HFF-Myc (cell line): ENCODE measurements at regions not wholly inside any gene's neighbourhood (a gene's known extent, or its start where the extent isn't known, plus 50 kb on each side); places are given as distances from the start of the nearest gene placed in this dataset.

ENCODE experiments used
- DNase-seq: peaks from one replicate; pipeline ENCODE4 v3.0.0-alpha.2; 2011; ENCODE audit warnings: low read depth; ENCODE audit errors: extremely low read depth
- H3K4me3 ChIP-seq: replicated peaks from 2 replicates; pipeline ENCODE4 v1.5.1; 2011; ENCODE audit warnings: low read depth, mild to moderate bottlenecking, control low read depth, low read length
- TF ChIP-seq, protein P1 (sequence below): IDR thresholded peaks from 2 replicates; pipeline ENCODE4 v1.5.1; 2012; ENCODE audit warnings: mild to moderate bottlenecking, low read depth, low read length, control low read depth; ENCODE audit errors: missing control alignments

DNA sequence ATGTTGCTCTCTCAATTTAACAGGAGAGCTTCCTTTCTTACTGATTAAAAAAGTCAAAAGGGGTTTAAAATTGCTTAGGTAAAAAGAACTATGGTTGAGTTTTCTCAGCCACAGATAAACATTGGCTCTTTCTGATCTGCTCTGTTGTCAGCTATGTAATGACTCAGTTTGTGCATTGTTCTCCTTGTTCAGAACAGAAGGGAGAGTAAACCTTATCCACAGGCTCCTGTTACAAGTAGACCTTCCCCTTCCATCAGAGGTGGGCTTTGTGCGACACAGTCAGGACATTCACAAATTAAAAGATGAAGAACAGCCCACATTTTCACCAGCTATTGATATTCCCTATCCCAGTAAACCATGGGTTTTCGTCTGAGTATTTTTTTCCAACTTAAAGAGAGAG lies 236.3 kb upstream of the SEMA6A start:
- no peak for DNase-seq
- TF ChIP-seq, protein P1, sequence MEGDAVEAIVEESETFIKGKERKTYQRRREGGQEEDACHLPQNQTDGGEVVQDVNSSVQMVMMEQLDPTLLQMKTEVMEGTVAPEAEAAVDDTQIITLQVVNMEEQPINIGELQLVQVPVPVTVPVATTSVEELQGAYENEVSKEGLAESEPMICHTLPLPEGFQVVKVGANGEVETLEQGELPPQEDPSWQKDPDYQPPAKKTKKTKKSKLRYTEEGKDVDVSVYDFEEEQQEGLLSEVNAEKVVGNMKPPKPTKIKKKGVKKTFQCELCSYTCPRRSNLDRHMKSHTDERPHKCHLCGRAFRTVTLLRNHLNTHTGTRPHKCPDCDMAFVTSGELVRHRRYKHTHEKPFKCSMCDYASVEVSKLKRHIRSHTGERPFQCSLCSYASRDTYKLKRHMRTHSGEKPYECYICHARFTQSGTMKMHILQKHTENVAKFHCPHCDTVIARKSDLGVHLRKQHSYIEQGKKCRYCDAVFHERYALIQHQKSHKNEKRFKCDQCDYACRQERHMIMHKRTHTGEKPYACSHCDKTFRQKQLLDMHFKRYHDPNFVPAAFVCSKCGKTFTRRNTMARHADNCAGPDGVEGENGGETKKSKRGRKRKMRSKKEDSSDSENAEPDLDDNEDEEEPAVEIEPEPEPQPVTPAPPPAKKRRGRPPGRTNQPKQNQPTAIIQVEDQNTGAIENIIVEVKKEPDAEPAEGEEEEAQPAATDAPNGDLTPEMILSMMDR, result no peak
- no peak overlapping the region for H3K4me3 ChIP-seq

DNA sequence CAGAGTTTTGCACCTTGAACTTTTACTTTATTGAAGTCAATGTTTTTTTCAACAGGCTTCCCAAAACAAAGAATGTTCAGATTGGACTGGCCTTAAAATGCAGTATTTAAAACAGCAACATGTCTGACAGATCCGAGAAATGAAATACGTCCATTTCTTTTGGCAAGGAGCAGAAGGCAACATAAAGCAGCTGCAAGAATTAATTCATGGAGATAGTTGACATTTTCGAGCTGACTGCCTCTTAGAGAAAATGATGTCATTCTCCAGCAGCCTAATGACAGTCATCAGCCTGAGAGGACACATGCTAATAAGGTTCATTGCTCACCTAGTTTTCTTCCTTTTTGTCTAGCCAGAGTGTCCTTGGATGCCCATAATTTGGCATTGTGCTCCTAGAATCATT lies 232.2 kb upstream of the SEMA6A start:
- TF ChIP-seq, protein P1, result no peak
- DNase-seq, result no peak
- no peak overlapping the region for H3K4me3 ChIP-seq

DNA sequence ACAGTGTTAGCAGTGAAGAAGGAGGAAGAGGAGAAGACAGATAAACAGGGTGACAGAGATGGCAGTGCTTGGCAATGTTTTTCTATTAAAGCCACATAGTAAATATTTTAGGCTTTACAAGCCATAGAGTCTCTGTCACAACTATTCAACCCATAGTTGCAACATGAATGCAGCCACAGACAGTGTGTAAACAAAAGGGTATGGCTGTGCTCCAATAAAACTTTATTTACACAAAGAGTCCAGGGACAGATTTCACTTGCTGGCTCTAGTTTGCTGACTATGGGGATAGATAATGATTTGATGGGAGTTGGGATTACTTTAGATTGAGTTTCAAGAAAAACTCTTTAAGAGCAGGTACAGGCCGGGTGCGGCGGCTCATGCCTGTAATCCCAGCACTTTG lies 224.8 kb upstream of the SEMA6A start:
- DNase-seq, result no peak
- TF ChIP-seq, protein P1, result no peak
- no peak overlapping the region for H3K4me3 ChIP-seq

DNA sequence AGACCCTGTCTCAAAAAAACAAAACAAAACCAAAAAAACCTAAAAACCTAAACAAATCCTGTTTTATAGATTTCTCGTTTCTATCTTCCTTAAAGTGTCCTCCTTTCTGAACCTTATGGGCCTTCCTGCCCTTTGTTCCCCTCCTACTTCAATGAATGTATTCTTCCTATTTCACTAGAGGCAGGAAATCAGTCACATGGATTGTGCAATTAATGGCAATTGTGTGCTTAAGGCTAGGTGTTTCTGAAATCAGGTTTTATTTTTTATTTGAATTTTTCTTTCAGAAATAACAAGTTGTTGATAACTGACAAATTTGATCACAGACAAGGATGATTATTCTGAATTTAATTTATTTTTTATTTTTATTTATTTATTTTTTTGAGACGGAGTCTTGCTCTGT lies 220.6 kb upstream of the SEMA6A start:
- DNase-seq, result no peak
- TF ChIP-seq, protein P1, result no peak
- no peak overlapping the region for H3K4me3 ChIP-seq

DNA sequence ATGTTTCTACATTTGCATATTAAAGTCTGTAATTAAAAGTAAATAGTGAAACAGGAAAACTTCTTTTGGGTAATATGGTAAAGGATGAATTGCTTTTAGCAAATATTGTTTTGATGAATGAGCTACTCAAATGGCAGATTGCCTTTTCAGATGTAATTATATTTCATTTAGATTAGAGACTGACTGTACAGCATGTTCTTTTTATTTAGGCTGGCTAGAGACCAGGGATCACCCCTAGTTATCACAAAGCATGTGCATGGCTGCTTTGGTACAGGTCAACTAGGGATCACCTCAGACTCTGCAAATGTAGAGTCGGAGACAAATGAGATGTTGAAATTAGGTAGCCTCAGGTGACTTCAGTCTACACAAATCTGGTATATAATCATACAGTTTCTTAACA lies 214.9 kb upstream of the SEMA6A start:
- TF ChIP-seq, protein P1, result no peak
- no peak for DNase-seq
- no peak overlapping the region for H3K4me3 ChIP-seq

DNA sequence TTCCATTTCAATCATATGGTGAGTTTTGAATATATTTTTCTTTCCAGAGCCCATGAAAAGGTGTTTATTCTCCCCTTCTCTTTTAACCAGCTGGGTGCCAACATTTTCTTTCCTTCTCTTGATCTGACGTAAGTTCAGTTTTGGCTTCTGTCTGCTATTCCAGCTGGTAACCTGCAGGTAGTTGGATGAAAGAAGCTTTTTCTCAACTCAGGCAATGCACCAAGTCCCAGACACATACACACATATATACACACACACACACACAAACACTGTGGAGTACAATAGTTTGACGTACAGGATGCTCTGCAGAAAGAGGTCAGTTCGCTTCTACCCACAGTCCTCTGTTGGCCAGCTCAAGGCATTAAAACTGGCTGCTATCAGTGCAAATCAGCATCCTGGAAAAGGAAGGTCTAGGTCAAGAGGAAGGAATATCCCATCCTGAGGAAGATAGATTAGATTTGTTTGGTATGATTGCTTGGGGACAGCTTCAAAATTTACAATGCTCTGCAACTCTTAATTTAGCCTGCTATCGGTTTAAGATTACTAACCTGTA lies 214.3 kb upstream of the SEMA6A start:
- no peak overlapping the region for H3K4me3 ChIP-seq
- no peak for DNase-seq
- TF ChIP-seq, protein P1, result no peak

DNA sequence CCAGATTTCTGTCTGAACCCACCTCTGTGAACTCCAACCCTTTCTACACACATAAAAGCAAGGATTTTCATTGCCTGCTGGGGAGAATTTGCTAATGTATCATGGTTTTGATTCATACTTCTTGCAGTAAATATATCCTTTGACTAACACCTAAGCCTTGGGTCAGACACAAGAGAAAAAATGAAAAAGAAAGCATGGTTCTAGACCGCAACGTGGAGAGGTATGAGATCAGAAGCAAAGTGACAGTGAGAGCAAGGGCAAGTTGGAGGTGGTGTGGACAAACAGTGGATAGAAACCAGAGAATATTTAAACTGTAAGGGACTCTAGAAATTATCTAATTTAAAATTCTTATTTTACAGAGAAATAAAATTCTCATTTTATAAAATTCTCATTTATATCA lies 212.9 kb upstream of the SEMA6A start:
- TF ChIP-seq, protein P1, result no peak
- no peak overlapping the region for H3K4me3 ChIP-seq
- no peak for DNase-seq
